HG03521 (cell line): ENCODE measurements at regions not wholly inside any gene's neighbourhood (a gene's known extent, or its start where the extent isn't known, plus 50 kb on each side); places are given as distances from the start of the nearest gene placed in this dataset.

ENCODE experiments used
- ATAC-seq: cut with Tn5 transposase; IDR thresholded peaks from one replicate; pipeline ENCODE4 v1.9.1; 2021; ENCODE audit warnings: mild to moderate bottlenecking, moderate library complexity; ENCODE audit not compliant: unreplicated experiment

DNA sequence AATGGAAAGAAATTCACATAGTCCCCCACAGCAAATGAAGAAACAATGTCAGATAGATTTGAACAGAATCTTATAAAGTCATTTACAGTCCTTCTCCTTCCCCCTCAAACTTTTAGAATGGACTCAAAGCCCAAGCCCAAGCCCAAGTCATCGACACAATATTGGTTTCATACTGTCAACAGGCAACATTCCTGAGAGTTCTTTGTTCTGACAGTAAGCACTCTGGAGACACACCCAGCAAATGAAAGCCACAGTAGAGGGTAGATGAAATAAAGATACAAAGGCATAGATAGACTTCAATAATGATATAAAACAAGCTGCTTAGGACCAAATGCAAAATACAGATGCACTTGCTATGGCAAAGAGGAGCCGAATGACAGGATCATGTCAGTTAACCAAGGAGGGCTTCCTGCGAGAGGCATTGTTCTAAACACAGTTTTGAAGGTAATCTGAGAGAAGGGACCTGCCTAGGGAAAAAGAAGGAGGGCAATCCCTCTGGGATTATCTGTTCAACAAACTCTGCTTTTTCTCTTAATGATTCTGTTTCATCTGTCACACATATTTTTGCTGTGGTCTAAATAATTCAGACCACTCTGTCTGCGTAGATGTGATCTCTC lies 97.1 kb upstream of the MAP4K3 start:
- ATAC-seq, result no peak

DNA sequence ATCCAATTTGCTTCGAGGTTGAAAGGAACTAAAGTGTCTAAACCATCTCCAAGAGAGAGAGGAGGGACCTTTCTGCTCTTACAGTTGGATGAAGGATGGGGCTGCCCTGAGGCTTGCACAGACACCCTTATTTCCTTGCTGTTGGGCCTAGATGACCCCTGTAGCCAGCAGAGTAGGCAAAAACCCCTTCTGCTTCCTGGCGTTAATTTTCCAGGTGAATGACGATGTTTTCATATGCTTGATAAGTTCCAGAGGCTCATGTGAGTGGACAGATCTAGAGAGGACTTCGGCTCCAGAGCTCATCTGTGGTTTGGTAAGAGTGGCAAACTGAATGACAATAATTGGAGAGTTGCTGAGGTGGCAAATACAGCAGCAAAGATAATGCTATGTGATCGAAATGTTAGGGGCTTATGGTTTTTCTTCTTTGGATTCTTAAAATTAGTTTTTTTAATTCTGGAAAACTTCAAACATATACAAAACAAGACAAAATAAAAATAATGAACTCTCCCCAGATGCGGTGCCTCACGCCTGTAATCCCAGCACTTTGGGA lies 98.6 kb upstream of the MAP4K3 start:
- ATAC-seq, result no peak

DNA sequence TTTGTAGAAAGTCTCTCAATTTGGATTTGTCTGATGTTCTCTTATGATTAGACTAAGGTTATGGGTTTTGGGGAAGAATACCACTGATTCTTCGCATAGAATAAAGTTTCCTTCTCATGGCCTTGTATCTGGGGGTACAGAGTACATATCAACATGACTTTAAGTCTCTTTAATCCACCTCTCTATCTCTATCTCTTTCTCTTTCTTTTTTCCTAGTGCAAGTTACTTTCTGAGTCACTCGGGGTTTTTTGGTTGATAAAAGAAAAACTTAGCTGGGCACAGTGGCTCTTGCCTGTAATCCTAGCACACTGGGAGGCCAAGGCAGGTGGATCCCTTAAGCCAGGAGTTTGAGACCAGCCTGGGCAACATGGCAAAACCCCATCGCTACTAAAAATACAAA lies 100.1 kb upstream of the MAP4K3 start:
- no peak for ATAC-seq

DNA sequence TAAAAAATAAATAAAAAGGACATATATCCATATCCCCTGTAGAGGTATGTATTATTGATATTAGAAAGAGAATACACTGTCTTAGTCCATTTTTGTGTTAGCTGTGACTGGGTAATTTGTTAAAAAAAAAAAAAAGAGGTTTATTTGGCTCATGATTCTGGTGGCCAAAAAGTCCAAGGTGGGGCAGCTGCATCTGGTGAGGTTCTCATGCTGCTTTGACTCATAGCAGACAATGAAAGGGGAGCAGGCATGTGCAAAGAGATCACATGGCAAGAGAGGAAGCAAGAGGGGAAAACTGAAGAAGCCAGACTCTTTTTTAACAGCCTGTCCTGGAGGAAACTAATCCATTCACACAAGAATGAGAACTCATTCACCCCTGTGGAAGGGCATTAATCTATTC lies 101.6 kb upstream of the MAP4K3 start:
- no peak for ATAC-seq

DNA sequence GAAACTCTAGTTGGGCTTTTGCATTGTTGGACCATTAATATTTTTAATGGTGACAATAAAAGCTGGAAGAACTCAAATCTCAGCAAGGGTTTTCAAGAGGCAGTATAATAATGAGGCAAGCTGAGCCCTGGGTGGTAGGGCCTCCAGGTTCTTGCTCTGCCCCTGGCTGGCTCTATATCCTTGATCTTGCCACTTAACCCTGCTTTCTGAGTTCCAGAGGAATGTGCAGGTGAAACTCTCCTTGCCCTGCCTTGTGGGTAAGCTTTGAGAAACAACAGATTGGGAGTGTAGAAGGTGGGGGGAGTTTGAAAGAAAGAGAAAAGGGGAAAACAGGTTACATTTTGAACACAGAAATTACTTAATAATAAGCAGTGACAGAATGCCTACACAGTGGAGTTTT lies 103.3 kb upstream of the MAP4K3 start:
- ATAC-seq, result no peak

DNA sequence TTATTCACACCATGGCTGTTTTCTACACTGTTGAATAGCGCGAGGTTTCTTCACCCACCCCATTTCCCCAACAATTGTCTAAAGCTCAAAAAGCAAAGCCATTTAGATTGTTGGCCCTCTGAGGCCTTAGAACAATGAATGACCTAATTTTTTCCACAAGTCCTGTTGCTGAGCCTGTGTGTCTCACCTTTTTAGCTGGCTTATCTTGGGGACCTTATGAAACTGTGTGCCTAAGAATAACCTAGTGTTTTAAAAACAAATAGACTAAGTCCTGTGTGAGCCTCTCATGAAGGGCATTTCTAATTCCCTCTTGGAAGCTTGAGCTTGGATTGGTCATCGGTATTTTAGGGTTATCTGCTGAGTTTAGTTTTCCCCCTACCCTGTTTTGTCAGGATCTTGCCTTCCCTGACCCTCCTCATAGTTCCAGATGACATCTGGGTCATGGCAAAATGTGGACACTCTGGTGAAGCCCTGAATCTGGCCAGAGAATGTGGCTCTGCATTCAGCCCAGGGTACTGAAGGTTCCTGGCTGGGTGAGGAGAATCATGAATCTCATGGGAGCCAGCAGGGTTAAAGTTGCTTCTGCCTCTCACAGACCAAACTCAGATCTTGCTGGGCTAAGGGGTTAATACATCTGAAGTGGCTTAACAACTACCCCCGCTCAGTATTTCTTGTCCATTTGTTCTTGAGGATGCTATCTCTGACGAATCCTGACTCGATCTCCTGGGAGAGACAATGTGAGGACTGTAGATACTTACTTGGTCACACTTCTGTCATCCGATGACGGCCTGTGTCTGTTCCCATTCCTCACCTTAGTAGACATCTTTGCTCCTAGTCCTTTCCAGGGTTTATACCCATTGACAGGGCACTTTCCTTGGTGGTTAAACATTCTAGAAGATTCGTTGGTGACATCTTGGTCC lies 104.2 kb upstream of the MAP4K3 start:
- no peak for ATAC-seq

DNA sequence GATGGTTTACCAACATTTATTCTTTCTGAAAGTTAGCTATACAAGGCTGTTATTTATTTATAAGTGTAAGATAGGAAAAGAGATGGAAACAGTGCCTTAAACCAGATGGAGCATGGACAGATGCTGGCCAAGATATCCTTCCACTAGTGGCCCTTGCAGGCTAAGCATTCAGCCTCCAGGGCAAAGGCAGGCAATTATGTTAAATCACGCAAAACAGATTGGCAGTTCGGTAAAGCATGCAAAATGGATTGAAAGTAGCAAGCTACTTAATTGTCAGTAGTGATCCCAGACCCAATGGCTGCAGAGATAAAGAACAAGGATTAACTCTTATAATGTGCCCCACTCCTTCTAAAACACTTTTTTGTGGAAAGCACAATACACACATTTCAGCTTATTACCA lies 105.4 kb upstream of the MAP4K3 start:
- no peak for ATAC-seq

DNA sequence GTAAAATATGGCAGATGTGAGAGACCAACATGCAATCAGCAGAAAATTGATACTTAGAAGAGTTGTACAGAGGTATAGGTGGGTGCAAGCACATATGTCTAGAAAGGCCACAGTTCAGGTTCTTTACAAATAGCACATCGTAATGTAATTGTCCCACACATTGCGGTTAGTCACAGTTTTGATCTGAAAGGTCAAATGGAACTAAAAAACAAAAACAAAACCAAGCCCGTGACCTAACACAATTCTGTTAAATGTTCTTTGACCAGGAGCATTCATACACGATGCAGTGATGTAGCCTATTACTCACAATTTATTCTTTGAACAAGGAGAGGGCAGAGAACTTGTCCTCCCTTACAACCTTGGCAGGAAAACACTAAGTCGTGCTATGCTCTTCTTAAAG lies 108.9 kb upstream of the MAP4K3 start:
- no peak for ATAC-seq

DNA sequence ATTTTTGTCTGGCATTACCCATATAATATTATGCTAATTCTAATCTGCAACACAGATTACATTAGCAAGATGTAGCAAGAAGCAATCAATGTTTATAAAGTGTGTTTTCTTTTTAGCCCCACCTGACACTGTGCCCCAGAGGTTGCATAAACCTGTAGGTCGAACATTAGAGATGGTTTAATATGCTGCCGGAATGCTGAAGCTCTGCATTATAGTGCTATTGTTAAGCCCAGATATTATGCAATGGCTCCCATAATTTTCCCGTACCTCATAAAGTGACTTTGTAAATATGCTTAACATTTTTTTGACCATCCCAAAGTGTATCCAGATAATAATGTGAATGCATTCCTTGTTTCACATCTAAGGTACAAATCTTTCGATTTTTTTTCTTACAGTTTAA lies 109.3 kb upstream of the MAP4K3 start:
- ATAC-seq, result no peak

DNA sequence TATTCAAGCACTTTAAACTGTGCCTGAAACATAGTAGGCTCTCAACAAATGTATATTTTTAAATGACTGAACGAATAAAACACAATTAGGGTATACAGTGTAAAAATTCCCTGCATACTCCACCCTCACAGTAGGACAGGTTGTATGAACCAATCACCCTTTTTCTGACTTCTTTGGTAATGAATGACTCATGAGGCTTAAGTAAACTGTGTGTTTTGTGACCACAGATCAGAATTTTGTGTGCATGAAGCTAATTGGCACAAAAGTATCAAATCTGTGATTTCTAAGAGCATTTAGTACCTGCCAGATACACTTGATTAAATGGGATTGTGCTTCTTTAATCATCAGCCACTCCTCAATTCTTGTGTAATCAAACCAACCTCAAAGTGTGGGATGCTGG lies 109.9 kb upstream of the MAP4K3 start:
- no peak for ATAC-seq

DNA sequence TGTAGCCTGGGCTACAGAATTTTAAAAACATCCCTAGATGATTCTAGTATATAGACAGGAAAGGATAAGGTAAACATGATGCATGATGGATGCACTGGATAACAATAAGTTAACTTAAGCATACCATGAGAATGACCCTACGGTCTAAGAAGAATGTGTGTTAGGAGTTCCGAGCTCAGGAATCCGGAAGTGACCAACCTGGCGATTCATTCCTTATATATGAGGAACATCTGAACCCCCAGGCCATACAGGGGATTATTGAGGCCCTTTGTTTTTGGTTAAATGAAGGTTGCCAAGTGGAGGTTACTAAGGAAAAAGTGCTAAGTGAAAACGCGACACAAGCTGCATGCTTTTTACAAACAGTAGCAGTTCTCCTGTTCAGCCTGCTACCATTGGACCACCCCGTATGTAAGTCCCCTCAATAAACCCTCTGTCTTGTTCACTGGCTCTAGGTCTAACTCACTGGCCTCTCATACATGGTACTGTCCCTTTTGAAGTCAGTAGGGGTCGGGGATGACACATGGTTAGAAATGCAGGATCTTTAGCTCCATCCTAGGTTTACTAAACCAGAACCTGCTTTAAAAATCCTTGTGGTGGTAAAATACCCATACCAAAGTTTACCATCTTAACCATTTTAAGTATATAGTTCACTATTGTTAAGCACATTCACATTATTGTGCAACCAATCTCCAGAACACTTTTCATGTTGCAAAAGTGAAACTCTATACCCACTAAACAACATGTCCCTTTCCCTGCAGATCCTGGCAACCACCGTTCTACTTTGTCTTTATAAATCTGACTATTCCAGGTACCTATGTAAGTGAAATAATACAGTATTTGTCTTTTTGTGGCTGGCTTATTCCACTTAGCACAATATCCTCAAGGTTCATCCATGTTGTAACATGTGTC lies 111.0 kb upstream of the MAP4K3 start:
- no peak for ATAC-seq

DNA sequence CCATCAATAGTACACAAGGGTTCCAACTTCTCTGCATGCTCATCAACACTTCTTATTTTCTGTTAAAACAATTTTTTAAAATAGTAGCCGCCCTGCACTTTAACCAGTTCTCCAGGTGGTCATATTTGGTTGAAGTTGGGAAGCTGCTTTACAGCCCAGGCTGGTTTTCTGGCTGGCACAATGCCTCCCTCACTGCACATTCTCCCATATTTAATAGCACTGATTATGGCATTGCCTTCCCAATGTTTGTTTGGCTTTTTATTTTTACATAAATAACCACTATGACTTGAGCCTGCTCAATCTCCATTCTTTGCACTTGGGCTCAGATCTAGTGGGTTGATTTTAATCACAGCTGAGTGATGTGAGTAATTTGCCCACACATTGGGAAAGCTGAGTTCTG lies 111.9 kb upstream of the MAP4K3 start:
- ATAC-seq, result no peak

DNA sequence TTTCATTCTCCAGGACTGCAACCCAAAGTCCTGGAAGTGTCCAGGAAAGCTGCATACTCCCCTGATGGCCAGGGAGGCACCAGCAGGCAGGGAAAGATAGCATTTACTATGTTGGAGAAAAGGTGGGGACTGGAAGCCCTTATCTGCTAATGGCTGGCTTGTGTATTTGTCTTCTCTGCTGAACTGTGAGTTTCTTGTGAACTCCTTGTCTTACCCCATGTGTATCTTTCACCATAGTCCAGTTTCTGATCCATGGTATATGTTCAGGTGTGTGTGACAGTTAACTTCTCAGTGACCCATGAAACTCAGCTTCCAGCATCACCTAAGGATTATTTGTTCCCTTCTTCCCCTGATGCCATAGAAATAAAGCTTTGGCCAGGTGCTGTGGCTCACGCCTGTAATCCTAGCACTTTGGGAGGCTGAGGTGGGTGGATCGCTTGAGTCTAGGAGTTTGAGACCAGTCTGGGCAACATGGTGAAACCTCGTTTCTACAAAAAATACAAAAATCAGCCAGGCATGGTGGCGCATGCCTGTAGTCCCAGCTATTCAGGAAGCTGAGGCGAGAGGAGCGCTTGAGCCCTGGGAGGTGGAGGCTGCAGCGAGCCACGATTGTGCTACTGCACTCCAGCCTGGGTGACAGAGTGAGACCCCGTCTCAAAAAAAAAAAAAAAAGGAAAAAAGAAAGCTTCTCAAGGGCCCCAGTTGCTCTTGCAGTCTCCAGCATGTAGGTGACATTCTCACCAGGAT lies 112.8 kb upstream of the MAP4K3 start:
- ATAC-seq, result no peak

DNA sequence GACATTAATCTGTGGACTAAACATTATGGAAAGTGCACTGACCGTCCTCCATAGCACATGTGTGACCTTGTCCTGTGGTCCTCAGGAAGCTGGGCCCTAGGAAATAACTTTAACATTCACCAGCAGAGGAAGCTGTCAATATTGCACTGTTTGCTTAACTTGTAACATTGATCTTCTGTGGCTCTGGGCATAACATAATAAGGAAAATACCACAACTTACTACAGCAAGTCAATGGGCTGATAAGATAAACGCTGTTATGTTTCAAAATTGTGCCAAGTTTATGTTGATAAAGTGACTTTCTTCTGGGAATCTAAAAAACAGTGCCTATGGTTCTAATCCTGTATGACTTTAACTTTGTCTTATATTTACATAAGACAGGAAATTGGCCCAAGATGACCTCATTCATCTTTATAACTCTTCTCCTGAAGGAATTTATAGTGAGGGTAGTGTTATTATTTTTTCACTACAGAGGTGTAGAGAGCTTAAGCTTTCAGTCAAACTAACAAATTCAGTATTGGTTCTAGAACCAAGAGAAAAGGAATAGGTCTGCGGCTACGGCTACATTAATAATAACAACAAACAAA lies 113.7 kb upstream of the MAP4K3 start:
- ATAC-seq, result no peak

DNA sequence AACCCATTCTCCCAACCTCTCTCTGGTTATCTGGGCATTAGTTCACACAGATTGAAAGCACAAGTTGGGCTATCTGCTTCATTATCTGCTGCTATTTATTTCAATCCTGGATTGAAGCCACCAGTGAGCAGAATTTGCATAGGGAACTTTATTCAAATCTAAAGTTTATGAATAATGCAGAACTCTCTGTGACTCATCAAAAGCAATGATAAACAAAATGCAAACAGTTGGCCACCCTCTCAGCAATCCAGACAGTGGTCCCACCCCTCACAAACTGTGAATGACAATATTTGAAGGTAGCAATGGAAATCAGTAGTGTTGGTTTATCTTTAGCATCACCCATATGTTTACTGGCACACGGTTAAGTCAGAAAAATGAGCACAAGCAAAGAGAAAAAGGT lies 106.8 kb upstream of the TMEM178A start:
- ATAC-seq, result no peak

DNA sequence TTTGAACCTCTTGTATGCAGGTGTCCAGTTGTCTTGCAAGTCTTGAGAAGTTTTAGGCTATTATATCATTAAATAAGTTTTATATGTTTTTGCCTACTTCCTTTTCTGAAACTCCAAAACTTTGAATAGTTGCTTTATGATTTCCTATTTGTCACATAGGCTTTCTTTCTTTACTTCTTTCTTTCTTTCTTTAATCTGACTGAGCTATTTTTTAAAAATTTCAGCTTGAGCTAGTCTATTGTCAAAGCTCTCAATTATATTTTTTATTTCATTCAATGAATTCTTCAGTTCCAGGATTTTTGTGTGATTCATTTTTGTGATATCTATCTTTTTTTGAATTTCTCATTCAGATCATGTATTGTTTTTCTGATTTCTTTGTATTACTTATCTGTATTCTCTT lies 102.1 kb upstream of the TMEM178A start:
- ATAC-seq, result no peak

DNA sequence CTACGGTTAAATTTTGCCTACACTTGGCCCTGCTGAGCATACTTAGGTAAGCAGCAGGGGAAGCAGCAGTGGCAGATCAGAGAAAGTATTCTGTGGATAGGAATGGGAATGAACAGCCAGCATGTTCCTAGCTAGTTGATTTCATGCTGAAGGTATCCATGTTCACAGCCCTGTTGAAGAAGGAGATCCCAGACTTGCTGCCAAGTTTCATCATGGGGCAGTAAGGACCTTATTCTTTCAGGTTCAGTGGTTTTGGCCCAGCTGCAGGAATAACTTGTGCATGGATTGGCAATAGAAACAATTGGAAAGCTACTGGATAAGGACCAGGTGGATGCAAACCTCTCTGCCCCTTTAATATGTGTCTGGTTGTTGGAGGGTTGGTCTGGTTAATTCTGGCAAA lies 98.2 kb upstream of the TMEM178A start:
- no peak for ATAC-seq

DNA sequence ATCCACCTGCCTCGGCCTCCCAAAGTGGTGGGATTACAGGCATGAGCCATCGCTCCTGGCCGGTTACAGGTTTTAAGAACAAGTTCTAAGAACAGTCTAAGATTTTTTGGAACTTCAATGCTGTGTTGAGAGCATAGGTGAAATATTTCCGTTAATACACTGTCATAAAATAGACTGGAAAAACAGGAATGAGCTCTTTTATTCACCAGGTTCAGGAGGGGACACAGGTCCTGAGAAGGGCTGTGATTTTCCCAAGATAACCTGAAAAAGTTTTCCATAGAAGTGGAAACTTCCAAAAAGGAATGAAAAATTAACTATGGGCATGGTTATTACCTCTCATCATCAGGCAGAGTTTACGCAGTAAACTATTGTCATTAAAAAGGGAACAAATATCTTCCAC lies 97.6 kb upstream of the TMEM178A start:
- no peak for ATAC-seq

DNA sequence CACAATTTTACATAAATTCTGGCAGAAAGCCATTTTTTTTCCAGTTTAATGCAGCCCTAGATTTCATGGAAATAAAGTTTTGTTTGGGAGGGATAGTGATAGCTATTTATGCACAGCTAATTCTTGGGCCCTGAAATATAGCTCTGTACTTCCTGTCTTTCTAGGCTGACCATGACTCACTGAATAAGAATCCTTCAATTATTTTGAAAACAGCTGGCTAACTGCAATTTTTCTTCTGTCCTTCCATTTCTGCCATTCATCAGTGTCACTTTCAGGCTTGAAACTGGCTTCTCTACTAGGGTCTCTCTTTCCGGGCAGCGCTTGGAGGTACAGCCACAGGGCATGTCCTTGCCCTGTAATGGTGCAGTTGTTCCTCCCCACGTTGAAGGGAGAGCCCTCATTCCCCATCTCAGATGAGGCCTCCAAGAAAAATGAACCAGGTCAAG lies 97.1 kb upstream of the TMEM178A start:
- ATAC-seq, result no peak

DNA sequence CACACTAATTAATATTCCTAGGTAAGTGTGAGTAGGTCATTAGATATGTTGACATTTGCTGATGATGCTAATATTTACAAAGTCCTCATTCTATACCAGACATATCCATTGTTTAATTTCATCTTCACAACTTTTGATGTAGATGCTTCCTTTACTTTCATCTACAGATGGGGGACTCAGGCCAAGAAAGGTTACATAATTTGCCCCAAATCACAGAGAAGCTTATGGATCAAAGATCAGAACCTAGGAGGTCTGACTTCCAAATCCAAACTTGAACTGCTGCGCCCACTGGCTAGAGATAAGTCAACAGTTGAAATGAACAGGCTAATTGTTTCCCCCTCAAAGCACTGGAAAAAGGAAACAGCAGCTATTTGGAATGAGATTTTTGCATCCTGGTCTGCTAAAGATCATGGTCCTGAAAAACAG lies 95.6 kb upstream of the TMEM178A start:
- ATAC-seq, result no peak
